HL-60 (cell line): ENCODE measurements at regions not wholly inside any gene's neighbourhood (a gene's known extent, or its start where the extent isn't known, plus 50 kb on each side); places are given as distances from the start of the nearest gene placed in this dataset.

ENCODE experiments used
- CTCF ChIP-seq: IDR thresholded peaks from one replicate; pipeline ENCODE4 v1.5.1; 2011; ENCODE audit warnings: low read length, control low read depth, inconsistent platforms; ENCODE audit not compliant: insufficient read depth
- GABPA ChIP-seq: IDR thresholded peaks from 2 replicates; pipeline ENCODE4 v1.6.1; 2012; ENCODE audit warnings: low read depth
- POLR2AphosphoS5 ChIP-seq: IDR thresholded peaks from 2 replicates; pipeline ENCODE4 v1.6.1; 2012; ENCODE audit warnings: low read depth
- REST ChIP-seq: IDR thresholded peaks from 2 replicates; pipeline ENCODE4 v1.6.1; 2012; ENCODE audit warnings: low read depth; ENCODE audit not compliant: insufficient replicate concordance
- SPI1 ChIP-seq: IDR thresholded peaks from 2 replicates; pipeline ENCODE4 v1.6.1; 2012; ENCODE audit warnings: low read depth, mild to moderate bottlenecking, borderline replicate concordance

- TF ChIP-seq REST (no peak), CTCF (no peak), POLR2AphosphoS5 (no peak), GABPA (no peak), SPI1 (no peak)
Observed at GRCh38 chr6:149196091-149196490, 121.4 kb upstream of the TAB2 start.
